ENCODE measurements at regions not wholly inside any gene's neighbourhood (a gene's known extent, or its start where the extent isn't known, plus 50 kb on each side); places are given as distances from the start of the nearest gene placed in this dataset.
"Not testable (repeated sequence)": the region's sequence is repeated elsewhere in the genome, so short reads cannot be mapped to it uniquely, and the experiment has no call there.

GRCh38 chr18:64712035-64712434 lies 563.1 kb upstream of the LINC00305 start:
- DNase-seq, result no peak

DNA sequence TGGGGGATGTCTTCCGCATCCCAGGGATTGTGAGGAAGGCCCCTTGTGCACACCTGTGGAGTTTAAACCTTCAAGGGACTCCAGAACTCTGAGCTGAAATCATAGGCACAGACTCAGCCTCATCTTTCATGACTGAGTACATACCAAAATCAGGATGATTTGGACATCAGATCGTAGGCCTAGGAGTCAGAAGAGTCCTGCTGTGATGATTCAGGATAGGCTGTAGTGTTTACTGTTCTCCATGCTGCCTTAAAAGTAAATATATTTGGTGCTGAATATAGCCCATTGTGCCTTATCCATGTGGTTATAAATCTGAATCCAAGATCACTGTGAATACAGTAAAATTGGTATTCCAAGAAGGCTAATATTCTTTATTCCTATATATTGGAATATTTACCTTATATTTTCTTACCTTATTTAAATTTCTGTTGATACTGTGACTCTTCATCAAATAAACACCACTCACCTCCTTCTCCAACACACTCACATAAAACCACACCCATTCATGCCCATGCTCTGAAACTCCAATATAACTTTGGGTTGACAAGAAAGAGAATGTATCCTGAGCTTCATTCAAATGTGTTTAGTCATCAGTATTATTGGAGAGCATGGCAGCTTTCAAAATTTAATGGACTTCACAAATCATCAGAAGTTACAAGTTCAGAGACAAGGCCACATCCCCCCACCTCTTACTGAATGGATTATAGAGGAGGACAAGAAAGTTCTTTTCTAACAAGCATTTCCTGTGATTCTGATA lies 561.4 kb upstream of the LINC00305 start:
- DNase-seq, result no peak

- no peak for DNase-seq
Observed at GRCh38 chr18:64707052-64707451, 558.2 kb upstream of the LINC00305 start.

GRCh38 chr18:64699081-64699480 lies 550.2 kb upstream of the LINC00305 start:
- no peak for DNase-seq

- no peak for DNase-seq
Observed at GRCh38 chr18:64695851-64696553, 547.1 kb upstream of the LINC00305 start.

- DNase-seq, result no peak
Observed at GRCh38 chr18:64693766-64694165, 544.9 kb upstream of the LINC00305 start.

DNA sequence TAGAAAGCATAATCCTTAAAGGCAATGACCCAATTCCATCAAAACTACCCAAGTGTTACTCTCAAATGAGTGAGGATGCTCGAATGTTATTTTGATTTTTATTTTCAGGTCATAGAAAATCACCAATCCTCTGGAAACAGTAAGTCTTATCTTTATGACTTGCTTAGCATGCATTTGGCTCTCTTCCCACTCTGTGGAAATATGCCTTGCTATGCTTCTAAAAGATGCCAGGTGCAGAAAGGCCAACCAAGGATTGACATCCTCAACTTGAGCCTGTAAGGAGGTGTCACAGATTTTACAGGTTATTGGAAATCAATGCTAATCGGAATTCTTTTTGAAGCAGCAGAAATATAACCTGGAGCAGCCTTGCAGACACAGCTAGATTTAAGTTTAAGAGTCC lies 543.9 kb upstream of the LINC00305 start:
- DNase-seq, result no peak

- DNase-seq, result no peak
Observed at GRCh38 chr18:64679121-64679520, 530.2 kb upstream of the LINC00305 start.

DNA sequence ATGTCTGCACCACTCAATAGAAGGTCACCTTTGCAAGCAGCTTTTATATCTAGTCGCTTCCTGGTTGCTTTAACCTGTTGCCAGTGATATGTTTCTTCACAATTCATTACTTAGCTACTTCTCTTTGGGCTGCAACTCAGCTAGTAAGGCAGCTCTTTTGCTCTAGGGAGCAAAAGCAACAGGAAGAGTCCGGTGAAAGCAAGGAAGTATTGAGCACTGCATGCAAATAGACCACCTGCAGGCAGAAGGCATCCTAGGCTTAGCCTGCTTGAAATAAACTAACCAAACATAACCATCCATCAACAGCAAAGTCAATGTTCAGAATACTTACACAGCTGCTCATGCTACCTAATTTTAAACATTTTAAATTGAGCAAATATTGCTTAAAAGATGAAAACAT lies 529.2 kb upstream of the LINC00305 start:
- DNase-seq, result no peak

GRCh38 chr18:64674694-64675093 lies 525.8 kb upstream of the LINC00305 start:
- DNase-seq, result no peak

DNA sequence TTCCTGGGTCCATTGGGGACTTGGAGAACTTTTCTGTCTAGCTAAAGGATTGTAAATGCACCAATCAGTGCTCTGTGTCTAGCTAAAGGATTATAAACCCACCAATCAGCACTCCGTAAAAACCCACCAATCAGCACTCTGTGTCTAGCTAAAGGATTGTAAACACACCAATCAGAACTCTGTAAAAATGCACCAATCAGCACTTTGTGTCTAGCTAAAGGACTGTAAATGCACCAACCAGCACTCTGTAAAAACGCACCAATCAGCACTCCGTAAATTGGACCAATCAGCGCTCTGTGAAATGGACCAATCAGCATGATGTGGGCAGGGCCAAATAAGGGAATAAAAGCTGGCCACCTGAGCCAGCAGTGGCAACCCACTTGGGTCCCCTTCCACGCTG lies 522.4 kb upstream of the LINC00305 start:
- not testable (repeated sequence) for DNase-seq

- DNase-seq, result no peak
Observed at GRCh38 chr18:64668461-64668962, 519.6 kb upstream of the LINC00305 start.

GRCh38 chr18:64663086-64663485 lies 514.2 kb upstream of the LINC00305 start:
- no peak for DNase-seq

- no peak for DNase-seq
Observed at GRCh38 chr18:64659196-64659595, 510.3 kb upstream of the LINC00305 start.

DNA sequence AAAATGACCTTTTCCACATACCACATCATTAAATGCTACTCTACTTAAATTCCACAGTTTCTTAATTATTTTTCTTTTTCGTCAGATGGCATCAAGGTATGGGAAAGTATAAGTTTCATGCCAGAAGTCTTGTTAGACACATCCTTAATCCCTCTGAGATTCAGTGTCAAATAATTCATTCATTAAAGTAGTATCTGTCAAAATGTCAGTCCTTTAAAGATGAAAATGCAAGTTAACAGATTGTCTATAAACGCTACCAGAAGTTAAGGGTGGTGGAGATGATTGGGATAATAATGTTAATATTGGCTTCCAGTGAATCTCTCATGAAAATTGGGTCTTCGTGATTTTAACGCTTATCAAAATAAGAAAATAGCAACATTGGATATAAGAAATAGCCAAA lies 504.2 kb upstream of the LINC00305 start:
- DNase-seq, result no peak

DNA sequence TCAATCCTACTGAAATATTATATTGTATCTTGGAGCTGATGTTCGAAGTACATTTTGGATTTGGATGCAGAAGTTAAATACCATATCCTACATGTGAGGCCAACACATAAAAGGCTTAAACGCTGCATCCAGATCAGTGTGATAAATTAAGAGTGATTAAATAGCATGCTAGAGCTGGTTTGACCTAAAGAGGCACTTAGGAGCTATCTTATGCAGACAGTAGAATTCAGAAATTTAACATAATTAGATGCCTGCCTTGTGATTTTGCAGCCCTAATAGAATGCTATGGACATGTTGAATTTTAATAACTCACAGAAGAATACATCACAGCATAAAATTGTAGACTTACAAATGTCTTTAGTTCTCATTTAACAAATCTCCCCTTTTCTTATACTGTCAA lies 501.2 kb upstream of the LINC00305 start:
- no peak for DNase-seq

- no peak for DNase-seq
Observed at GRCh38 chr18:64645753-64646152, 496.9 kb upstream of the LINC00305 start.

- no peak for DNase-seq
Observed at GRCh38 chr18:64639536-64639935, 490.6 kb upstream of the LINC00305 start.

GRCh38 chr18:64620971-64621560 lies 472.2 kb upstream of the LINC00305 start:
- DNase-seq, result no peak

GRCh38 chr18:64618390-64618789 lies 469.5 kb upstream of the LINC00305 start:
- no peak for DNase-seq

GRCh38 chr18:64615021-64615420 lies 466.1 kb upstream of the LINC00305 start:
- no peak for DNase-seq

DNA sequence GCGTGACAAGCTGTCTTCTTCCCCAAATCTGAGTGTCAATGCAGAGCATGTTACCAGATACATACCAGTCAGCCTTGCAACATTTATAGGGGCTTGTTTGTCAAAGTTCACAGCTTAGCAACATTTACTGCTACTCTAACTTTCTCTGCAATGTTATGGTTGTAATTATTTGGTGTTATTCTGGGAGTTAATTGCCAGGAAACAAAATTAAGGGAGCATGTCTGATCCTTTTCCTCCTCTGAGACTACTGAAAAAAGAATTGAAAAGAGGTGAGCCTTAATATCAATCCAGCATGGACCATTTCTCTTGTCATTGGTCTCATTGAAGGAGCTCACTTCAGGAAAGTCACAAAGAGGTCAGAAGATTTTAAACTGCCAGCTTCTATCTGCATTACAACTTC lies 465.6 kb upstream of the LINC00305 start:
- no peak for DNase-seq

- DNase-seq, result no peak
Observed at GRCh38 chr18:64592246-64592645, 443.4 kb upstream of the LINC00305 start.

- no peak for DNase-seq
Observed at GRCh38 chr18:64589000-64589399, 440.1 kb upstream of the LINC00305 start.

All from C1 segment of cervical spinal cord (tissue), 14 donors.